Breast epithelium (tissue), 3 donors: ENCODE measurements at regions not wholly inside any gene's neighbourhood (a gene's known extent, or its start where the extent isn't known, plus 50 kb on each side); places are given as distances from the start of the nearest gene placed in this dataset.

Experiments used
- CTCF ChIP-seq, 3 donors: fragments of 450-650 bp; IDR thresholded peaks; one replicate each; pipeline ENCODE4 v1.5.1; 2016 to 2017; ENCODE audit warnings: antibody characterized with exemption in 3 of 3, mild to moderate bottlenecking in 3 of 3, moderate library complexity in 3 of 3
- POLR2A ChIP-seq: fragments of 450-650 bp; IDR thresholded peaks from one replicate; pipeline ENCODE4 v1.6.1; 2016; ENCODE audit warnings: antibody characterized with exemption, mild to moderate bottlenecking, moderate library complexity
- POLR2AphosphoS5 ChIP-seq, 3 donors: sonication (generic); formaldehyde crosslinking; IDR thresholded peaks; one replicate each; pipeline ENCODE4 v1.6.1; 2017; ENCODE audit warnings: antibody characterized with exemption in 3 of 3

- TF ChIP-seq CTCF (IDR thresholded peaks at IDR 0.05) (no peak), POLR2A (no peak), POLR2AphosphoS5 (IDR thresholded peaks at IDR 0.05) (no peak)
These were observed 63.9 kb upstream of the BBX start for GRCh38 chr3:107458871-107459270.
